Fibroblast of skin of abdomen (primary cell): ENCODE measurements at regions not wholly inside any gene's neighbourhood (a gene's known extent, or its start where the extent isn't known, plus 50 kb on each side); places are given as distances from the start of the nearest gene placed in this dataset.

ENCODE experiments used
- DNase-seq: peaks from one replicate; pipeline ENCODE4 v3.0.0-alpha.2; 2013

- no peak for DNase-seq
Measured at GRCh38 chr11:45723397-45723796, 58.0 kb upstream of the CHST1 start.

- no peak for DNase-seq
Measured at GRCh38 chr11:45722144-45722543, 56.7 kb upstream of the CHST1 start.

GRCh38 chr11:45717526-45717925 is 52.1 kb upstream of the CHST1 start:
- no peak for DNase-seq

- DNase-seq = no peak
Measured at GRCh38 chr11:45715418-45715817, 50.0 kb upstream of the CHST1 start.
